ENCODE measurements at regions not wholly inside any gene's neighbourhood (a gene's known extent, or its start where the extent isn't known, plus 50 kb on each side); places are given as distances from the start of the nearest gene placed in this dataset.

DNA sequence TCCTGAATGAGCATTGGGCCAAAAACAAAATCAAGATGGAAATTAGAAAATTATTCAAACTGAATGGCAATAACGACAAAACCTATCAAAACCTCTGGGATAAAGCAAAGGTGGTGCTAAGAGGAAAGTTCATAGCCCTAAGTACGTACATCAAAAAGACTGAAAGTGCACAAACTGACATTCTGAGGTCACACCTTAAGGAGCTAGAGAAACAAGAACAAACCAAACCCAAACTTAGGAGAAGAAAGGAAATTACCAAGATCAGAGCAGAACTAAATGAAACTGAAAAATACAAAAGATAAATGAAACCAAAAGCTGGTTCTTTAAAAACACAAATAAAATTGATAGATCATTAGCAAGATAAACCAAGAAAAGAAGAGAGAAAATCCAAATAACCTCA lies 1543.5 kb upstream of the ACVR2A start:
- TF ChIP-seq, protein P1, sequence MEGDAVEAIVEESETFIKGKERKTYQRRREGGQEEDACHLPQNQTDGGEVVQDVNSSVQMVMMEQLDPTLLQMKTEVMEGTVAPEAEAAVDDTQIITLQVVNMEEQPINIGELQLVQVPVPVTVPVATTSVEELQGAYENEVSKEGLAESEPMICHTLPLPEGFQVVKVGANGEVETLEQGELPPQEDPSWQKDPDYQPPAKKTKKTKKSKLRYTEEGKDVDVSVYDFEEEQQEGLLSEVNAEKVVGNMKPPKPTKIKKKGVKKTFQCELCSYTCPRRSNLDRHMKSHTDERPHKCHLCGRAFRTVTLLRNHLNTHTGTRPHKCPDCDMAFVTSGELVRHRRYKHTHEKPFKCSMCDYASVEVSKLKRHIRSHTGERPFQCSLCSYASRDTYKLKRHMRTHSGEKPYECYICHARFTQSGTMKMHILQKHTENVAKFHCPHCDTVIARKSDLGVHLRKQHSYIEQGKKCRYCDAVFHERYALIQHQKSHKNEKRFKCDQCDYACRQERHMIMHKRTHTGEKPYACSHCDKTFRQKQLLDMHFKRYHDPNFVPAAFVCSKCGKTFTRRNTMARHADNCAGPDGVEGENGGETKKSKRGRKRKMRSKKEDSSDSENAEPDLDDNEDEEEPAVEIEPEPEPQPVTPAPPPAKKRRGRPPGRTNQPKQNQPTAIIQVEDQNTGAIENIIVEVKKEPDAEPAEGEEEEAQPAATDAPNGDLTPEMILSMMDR (IDR thresholded peaks at IDR 0.05), result no peak
- Histone ChIP-seq H3K36me3 (no peaks in the 10 kb centered on the region), H3K4me3 (no peak overlapping the region), H3K27ac (no peak overlapping the region), H3K4me1 (no peaks in the 10 kb centered on the region), H3K27me3 (no peaks in the 10 kb centered on the region), H3K9me3 (no peaks in the 10 kb centered on the region)
- DNase-seq (no peak), ATAC-seq (no peak)
- intact Hi-C loops (cut with DNase I), result no loop called here

DNA sequence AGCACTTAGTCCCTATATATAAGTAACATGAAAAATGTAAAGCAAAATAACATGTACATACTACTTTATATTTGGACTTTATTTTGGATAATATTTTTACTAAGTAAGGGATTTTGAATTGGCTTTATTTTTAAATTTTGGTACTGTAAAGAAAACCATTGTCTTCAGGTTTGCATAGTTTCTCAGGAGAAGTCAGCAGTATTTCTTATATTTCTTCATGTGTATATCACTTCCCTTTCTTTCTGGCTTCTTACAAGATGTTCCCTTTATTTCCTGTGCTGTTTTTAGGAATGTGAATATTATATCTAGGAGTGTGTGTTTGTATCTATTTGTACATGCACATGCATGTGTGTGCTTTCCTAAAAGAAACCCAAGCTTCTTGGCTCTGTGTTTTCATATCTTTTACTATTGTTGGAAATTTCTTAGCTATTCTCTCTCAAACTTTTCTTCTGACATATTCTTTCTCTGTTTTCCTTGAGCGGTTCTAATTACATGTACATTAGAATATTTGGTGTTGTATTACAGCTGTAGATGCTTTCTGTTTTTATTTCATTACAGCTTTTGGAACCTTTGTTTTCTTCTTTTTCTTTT lies 1549.7 kb upstream of the ACVR2A start:
- Histone ChIP-seq H3K36me3 (no peaks in the 10 kb centered on the region), H3K9me3 (peaks cover 11% of the 10 kb centered on the region), H3K4me3 (no peak overlapping the region), H3K4me1 (no peaks in the 10 kb centered on the region), H3K27me3 (no peaks in the 10 kb centered on the region), H3K27ac (no peak overlapping the region)
- TF ChIP-seq, protein P1 (IDR thresholded peaks at IDR 0.05), result no peak
- ATAC-seq, result no peak
- DNase-seq, result no peak
- intact Hi-C loops (cut with DNase I), result no loop called here

DNA sequence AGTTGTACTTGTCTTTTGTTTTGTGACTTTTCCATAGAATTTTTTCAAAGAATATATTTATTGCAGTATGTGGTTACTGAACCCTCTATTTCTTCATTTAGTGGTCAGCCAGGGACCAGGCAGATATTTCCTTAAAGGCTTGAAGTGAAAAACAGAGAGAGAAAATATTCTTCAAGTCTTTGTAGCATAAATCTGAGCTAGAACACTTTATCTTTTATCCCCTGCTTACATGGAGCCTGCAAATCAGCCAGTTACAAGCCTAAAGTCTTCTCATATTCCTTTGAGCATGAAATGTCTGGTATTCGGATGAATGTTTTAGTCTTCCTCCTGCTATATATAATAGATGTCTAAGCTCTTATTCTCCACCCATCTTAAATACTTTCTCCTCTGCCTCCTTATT lies 1557.5 kb upstream of the ACVR2A start:
- Histone ChIP-seq H3K27ac (no peak overlapping the region), H3K27me3 (no peaks in the 10 kb centered on the region), H3K36me3 (no peaks in the 10 kb centered on the region), H3K9me3 (no peaks in the 10 kb centered on the region), H3K4me1 (no peaks in the 10 kb centered on the region), H3K4me3 (no peak overlapping the region)
- ATAC-seq (no peak), DNase-seq (no peak)
- intact Hi-C loops (cut with DNase I), result no loop called here
- TF ChIP-seq, protein P1 (IDR thresholded peaks at IDR 0.05), result no peak

DNA sequence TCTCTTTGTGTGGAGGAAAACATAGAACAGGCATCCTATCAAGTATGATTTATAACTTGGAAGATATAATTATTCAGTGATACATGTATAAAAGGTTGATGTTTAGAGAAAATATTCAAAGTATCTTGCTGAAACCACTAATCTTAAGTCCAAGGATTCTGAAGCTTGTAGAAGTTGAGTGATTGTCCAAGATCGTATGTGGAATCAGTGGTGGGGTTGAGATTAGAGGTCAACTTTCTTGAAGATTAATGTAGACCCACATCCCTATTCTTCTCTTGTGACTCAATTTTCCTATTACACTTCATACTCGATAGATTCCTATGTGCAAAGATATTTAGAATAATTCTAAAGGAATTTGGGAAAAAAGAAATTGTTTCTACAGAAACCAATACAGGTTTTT lies 1565.9 kb upstream of the ACVR2A start:
- no peak overlapping the region for H3K27ac ChIP-seq
- TF ChIP-seq, protein P1 (IDR thresholded peaks at IDR 0.05), result no peak
- ATAC-seq, result no peak
- H3K4me3 ChIP-seq, result no peak overlapping the region
- no peak for DNase-seq
- H3K9me3 ChIP-seq, result no peaks in the 10 kb centered on the region
- H3K27me3 ChIP-seq, result no peaks in the 10 kb centered on the region
- no peaks in the 10 kb centered on the region for H3K4me1 ChIP-seq
- H3K36me3 ChIP-seq, result no peaks in the 10 kb centered on the region
- intact Hi-C loops (cut with DNase I), result no loop called here

DNA sequence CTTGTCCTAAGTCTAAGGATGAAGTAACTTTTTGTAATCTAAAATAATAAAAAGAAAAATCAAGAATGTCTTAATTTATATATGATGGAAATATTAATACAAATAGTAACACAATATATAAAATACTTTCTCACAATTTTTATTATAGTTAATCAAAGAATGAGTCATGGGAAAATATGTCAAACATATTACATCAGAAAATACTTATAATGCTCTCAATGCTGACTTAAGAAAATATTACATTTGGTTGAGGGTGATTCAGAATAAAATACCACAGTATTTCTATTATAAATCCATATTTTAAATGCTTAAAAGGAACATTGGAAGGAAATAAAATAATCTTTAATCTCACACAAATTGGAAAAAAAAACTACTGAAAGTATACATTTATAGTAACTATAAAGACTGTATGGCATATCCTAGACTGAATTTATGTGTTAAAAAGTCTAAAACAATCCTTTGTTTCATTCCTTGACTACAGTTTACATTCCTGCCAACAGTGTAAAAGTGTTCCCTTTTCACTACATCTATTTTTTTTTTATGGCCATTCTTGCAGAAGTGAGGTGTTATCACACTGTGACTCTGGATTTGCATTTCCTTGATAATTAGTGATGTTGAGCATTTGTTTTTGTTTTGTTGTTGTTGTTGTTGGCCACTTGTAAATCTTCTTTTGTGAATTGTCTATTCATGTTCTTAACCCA lies 1573.5 kb upstream of the ACVR2A start:
- TF ChIP-seq, protein P1 (IDR thresholded peaks at IDR 0.05), result no peak
- Histone ChIP-seq H3K27ac (no peak overlapping the region), H3K36me3 (no peaks in the 10 kb centered on the region), H3K9me3 (no peaks in the 10 kb centered on the region), H3K27me3 (no peaks in the 10 kb centered on the region), H3K4me1 (no peaks in the 10 kb centered on the region), H3K4me3 (no peak overlapping the region)
- ATAC-seq (no peak), DNase-seq (no peak)
- intact Hi-C loops (cut with DNase I), result no loop called here
